GM06990 (cell line): ENCODE measurements at regions not wholly inside any gene's neighbourhood (a gene's known extent, or its start where the extent isn't known, plus 50 kb on each side); places are given as distances from the start of the nearest gene placed in this dataset.
"Not testable (repeated sequence)": the region's sequence is repeated elsewhere in the genome, so short reads cannot be mapped to it uniquely, and the experiment has no call there.

Source experiments
- DNase-seq: peaks from one replicate; pipeline ENCODE4 v3.0.0-alpha.2; 2011; ENCODE audit not compliant: insufficient read length; ENCODE audit errors: extremely low read depth
- H3K27me3 ChIP-seq: replicated peaks from 2 replicates; pipeline ENCODE4 v1.6.0; 2011; ENCODE audit warnings: low read length; ENCODE audit not compliant: control insufficient read depth, insufficient read depth
- H3K36me3 ChIP-seq: 2 replicates; pipeline ENCODE4 v1.5.1; 2011; ENCODE audit warnings: low read length; ENCODE audit not compliant: control insufficient read depth, insufficient read depth
- H3K4me3 ChIP-seq: replicated peaks from 2 replicates; pipeline ENCODE4 v1.5.1; 2011; ENCODE audit warnings: low read depth, mild to moderate bottlenecking, control low read depth, low read length
- CTCF ChIP-seq: IDR thresholded peaks from 2 replicates; pipeline ENCODE4 v1.5.1; 2011; ENCODE audit warnings: low read length, control low read depth, mild to moderate bottlenecking, inconsistent platforms; ENCODE audit not compliant: insufficient read depth, poor library complexity, severe bottlenecking

- no peak for DNase-seq
- TF ChIP-seq CTCF = no peak
- no peaks in the 10 kb centered on the region for H3K36me3 ChIP-seq
Measured at GRCh38 chr1:90295534-90295933, 300.6 kb downstream of the ZNF326 start.

GRCh38 chr1:90291431-90292216 lies 296.7 kb downstream of the ZNF326 start:
- no peak for DNase-seq
- TF ChIP-seq CTCF = no peak

More at GRCh38 chr1:90295534-90295933, 300.6 kb downstream of the ZNF326 start:
- H3K27me3 ChIP-seq = no peaks in the 10 kb centered on the region; the same call in 1 of the 2 replicates
- no peak overlapping the region for H3K4me3 ChIP-seq

GRCh38 chr1:90282811-90283210 lies 287.9 kb downstream of the ZNF326 start:
- no peak for TF ChIP-seq CTCF
- H3K4me3 ChIP-seq = no peak overlapping the region

More at GRCh38 chr1:90291431-90292216, 296.7 kb downstream of the ZNF326 start:
- no peaks in the 10 kb centered on the region for H3K36me3 ChIP-seq
- H3K4me3 ChIP-seq = no peak overlapping the region
- H3K27me3 ChIP-seq = no peaks in the 10 kb centered on the region

GRCh38 chr1:90281886-90282285 lies 287.0 kb downstream of the ZNF326 start:
- not testable (repeated sequence) for DNase-seq, H3K4me3 ChIP-seq, H3K36me3 ChIP-seq

More at GRCh38 chr1:90282811-90283210, 287.9 kb downstream of the ZNF326 start:
- Histone ChIP-seq H3K27me3 (no peaks in the 10 kb centered on the region), H3K36me3 (no peaks in the 10 kb centered on the region)
- no peak for DNase-seq

GRCh38 chr1:90277270-90277669 lies 282.4 kb downstream of the ZNF326 start:
- H3K4me3 ChIP-seq = no peak overlapping the region
- no peak for TF ChIP-seq CTCF
- no peaks in the 10 kb centered on the region for H3K27me3 ChIP-seq
- DNase-seq = no peak
- no peaks in the 10 kb centered on the region for H3K36me3 ChIP-seq

More at GRCh38 chr1:90281886-90282285, 287.0 kb downstream of the ZNF326 start:
- not testable (repeated sequence) for H3K27me3 ChIP-seq

GRCh38 chr1:90274376-90274775 lies 279.5 kb downstream of the ZNF326 start:
- H3K4me3 ChIP-seq = no peak overlapping the region
- no peaks in the 10 kb centered on the region for H3K36me3 ChIP-seq
- TF ChIP-seq CTCF = no peak
- no peaks in the 10 kb centered on the region for H3K27me3 ChIP-seq
- DNase-seq = no peak
